Testis (tissue), 2 donors: ENCODE measurements at regions not wholly inside any gene's neighbourhood (a gene's known extent, or its start where the extent isn't known, plus 50 kb on each side); places are given as distances from the start of the nearest gene placed in this dataset.

ENCODE experiments used
- DNase-seq: peaks from one replicate; pipeline ENCODE4 v3.0.0-alpha.2; 2019
- H3K27ac ChIP-seq, 2 donors: fragments of 200-600 bp; sonication (generic); one replicate each; pipeline ENCODE4 v1.5.1; 2019
- H3K27me3 ChIP-seq: fragments of 200-600 bp; sonication (generic); one replicate; pipeline ENCODE4 v1.5.1; 2019
- H3K36me3 ChIP-seq: fragments of 200-600 bp; sonication (generic); one replicate; pipeline ENCODE4 v1.5.1; 2017; ENCODE audit warnings: low read depth; ENCODE audit errors: missing control alignments
- H3K4me1 ChIP-seq: fragments of 200-600 bp; sonication (generic); one replicate; pipeline ENCODE4 v1.5.1; 2019
- H3K4me3 ChIP-seq, 2 donors: fragments of 200-600 bp; sonication (generic); one replicate each; pipeline ENCODE4 v1.5.1; 2017 to 2019
- H3K9me3 ChIP-seq: fragments of 200-600 bp; sonication (generic); one replicate; pipeline ENCODE4 v1.5.1; 2017
- CTCF ChIP-seq, 3 experiments: fragments of 450-650 bp in 2 of 3; fragments of 200-600 bp in 1 of 3; sonication (generic) in 1 of 3; IDR thresholded peaks; one replicate each; pipeline ENCODE4 v1.5.1; 2016 to 2019; ENCODE audit warnings: antibody characterized with exemption in 3 of 3, mild to moderate bottlenecking in 2 of 3, moderate library complexity in 1 of 3
- POLR2A ChIP-seq: fragments of 450-650 bp; IDR thresholded peaks from one replicate; pipeline ENCODE4 v1.6.1; 2017; ENCODE audit warnings: antibody characterized with exemption, mild to moderate bottlenecking, moderate library complexity
- WGBS, 2 donors: methylation state at CpG; one replicate each; pipeline ENCODE4 v1.1.5; 2018; 5-methylcytosine and 5-hydroxymethylcytosine counted together
- intact Hi-C: fragments of 100-400 bp; cut with DNase I; formaldehyde crosslinking; loops from one replicate; pipeline ENCODE4 v1.15.1; 2023; ENCODE audit warnings: low total_unique reads

DNA sequence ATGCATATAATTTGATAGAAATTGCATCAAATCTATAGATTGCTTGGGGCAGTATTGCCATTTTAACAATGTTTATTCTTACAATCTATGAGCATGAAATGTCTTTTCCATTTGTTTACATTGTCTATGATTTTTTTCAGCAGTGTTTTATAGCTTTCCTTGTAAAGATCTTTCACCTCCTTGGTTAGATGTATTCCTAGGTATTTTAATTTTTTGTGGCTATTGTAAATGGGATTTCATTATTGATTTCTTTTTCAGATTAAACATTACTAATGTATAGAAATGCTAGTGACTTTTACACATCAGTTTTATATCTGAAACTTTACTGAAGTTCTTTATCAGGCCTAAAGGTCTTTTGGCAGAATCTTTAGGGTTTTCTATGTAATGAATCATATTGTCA, 237.6 kb upstream of the STAC start:
- Histone ChIP-seq H3K4me1 (no peaks in the 10 kb centered on the region), H3K27me3 (no peaks in the 10 kb centered on the region), H3K27ac (no peak overlapping the region), H3K4me3 (no peak overlapping the region), H3K9me3 (no peaks in the 10 kb centered on the region), H3K36me3 (no peaks in the 10 kb centered on the region)
- TF ChIP-seq CTCF (IDR thresholded peaks at IDR 0.05) (no peak), POLR2A (no peak)
- intact Hi-C loops, result no loop called here
- DNase-seq, result no peak

GRCh38 chr3:36146404-36146803, 233.9 kb upstream of the STAC start:
- no peak overlapping the region for H3K4me3 ChIP-seq
- WGBS, 2 donors, result 88 to 92% methylated on average over 2 of the region's 2 CpGs
- no peaks in the 10 kb centered on the region for H3K36me3 ChIP-seq
- H3K4me1 ChIP-seq, result no peaks in the 10 kb centered on the region
- no peak for DNase-seq
- intact Hi-C loops, result no loop called here
- H3K9me3 ChIP-seq, result no peaks in the 10 kb centered on the region
- H3K27ac ChIP-seq, result no peak overlapping the region
- no peaks in the 10 kb centered on the region for H3K27me3 ChIP-seq
- TF ChIP-seq CTCF (IDR thresholded peaks at IDR 0.05) (no peak), POLR2A (no peak)

- H3K36me3 ChIP-seq, result no peaks in the 10 kb centered on the region
- H3K27ac ChIP-seq, result no peak overlapping the region
- 85 to 90% methylated on average over 11 of the region's 11 CpGs for WGBS, 2 donors
- H3K27me3 ChIP-seq, result no peaks in the 10 kb centered on the region
- TF ChIP-seq CTCF (IDR thresholded peaks at IDR 0.05) (no peak), POLR2A (no peak)
- H3K9me3 ChIP-seq, result no peaks in the 10 kb centered on the region
- intact Hi-C loops, result no loop called here
- no peak for DNase-seq
- H3K4me1 ChIP-seq, result no peaks in the 10 kb centered on the region
- H3K4me3 ChIP-seq, result no peak overlapping the region
Measured at GRCh38 chr3:36147934-36148558, 232.3 kb upstream of the STAC start.

- Histone ChIP-seq H3K27ac (no peak overlapping the region), H3K27me3 (no peaks in the 10 kb centered on the region), H3K9me3 (no peaks in the 10 kb centered on the region), H3K4me1 (no peaks in the 10 kb centered on the region), H3K36me3 (no peaks in the 10 kb centered on the region), H3K4me3 (no peak overlapping the region)
- DNase-seq, result no peak
- intact Hi-C loops, result no loop called here
- TF ChIP-seq POLR2A (no peak), CTCF (IDR thresholded peaks at IDR 0.05) (no peak)
Measured at GRCh38 chr3:36149447-36149865, 230.8 kb upstream of the STAC start.

- intact Hi-C loops, result no loop called here
- no peak for DNase-seq
Measured at GRCh38 chr3:36155515-36155914, 224.8 kb upstream of the STAC start.

More at GRCh38 chr3:36155515-36155914, 224.8 kb upstream of the STAC start:
- Histone ChIP-seq H3K27ac (no peak overlapping the region), H3K4me1 (no peaks in the 10 kb centered on the region), H3K9me3 (no peaks in the 10 kb centered on the region), H3K27me3 (no peaks in the 10 kb centered on the region), H3K36me3 (no peaks in the 10 kb centered on the region), H3K4me3 (no peak overlapping the region)
- no peak for TF ChIP-seq POLR2A
- no peak for TF ChIP-seq CTCF (IDR thresholded peaks at IDR 0.05)
